T-helper 9 cell (primary cell): ENCODE measurements at regions not wholly inside any gene's neighbourhood (a gene's known extent, or its start where the extent isn't known, plus 50 kb on each side); places are given as distances from the start of the nearest gene placed in this dataset.
"Not testable (repeated sequence)": the region's sequence is repeated elsewhere in the genome, so short reads cannot be mapped to it uniquely, and the experiment has no call there.

ENCODE experiments used
- DNase-seq: peaks from one replicate; pipeline ENCODE4 v3.0.0-alpha.2; 2020

- DNase-seq, result no peak
These were observed 154.4 kb upstream of the STMND1 start for GRCh38 chr6:16947375-16948015.

GRCh38 chr6:16944596-16944995 is 157.3 kb upstream of the STMND1 start:
- DNase-seq, result no peak

GRCh38 chr6:16939839-16940238 is 162.0 kb upstream of the STMND1 start:
- no peak for DNase-seq

- DNase-seq, result no peak
These were observed 162.5 kb upstream of the STMND1 start for GRCh38 chr6:16939351-16939750.

GRCh38 chr6:16936893-16937292 is 165.0 kb upstream of the STMND1 start:
- no peak for DNase-seq

- no peak for DNase-seq
These were observed 167.9 kb upstream of the STMND1 start for GRCh38 chr6:16933961-16934360.

- DNase-seq, result no peak
These were observed 168.3 kb upstream of the STMND1 start for GRCh38 chr6:16933532-16933931.

- no peak for DNase-seq
These were observed 168.9 kb upstream of the STMND1 start for GRCh38 chr6:16932920-16933319.

- not testable (repeated sequence) for DNase-seq
These were observed 169.8 kb upstream of the ATXN1 start for GRCh38 chr6:16931079-16931478.

- DNase-seq, result no peak
These were observed 169.2 kb upstream of the ATXN1 start for GRCh38 chr6:16930432-16930831.

GRCh38 chr6:16929809-16930208 is 168.5 kb upstream of the ATXN1 start:
- DNase-seq, result no peak

- DNase-seq, result no peak
These were observed 167.1 kb upstream of the ATXN1 start for GRCh38 chr6:16928387-16928786.

- DNase-seq, result no peak
These were observed 165.9 kb upstream of the ATXN1 start for GRCh38 chr6:16927205-16927604.

GRCh38 chr6:16925461-16925860 is 164.2 kb upstream of the ATXN1 start:
- no peak for DNase-seq

- no peak for DNase-seq
These were observed 161.0 kb upstream of the ATXN1 start for GRCh38 chr6:16922282-16922681.

GRCh38 chr6:16921399-16922110 is 160.3 kb upstream of the ATXN1 start:
- DNase-seq, result no peak

GRCh38 chr6:16918586-16918985 is 157.3 kb upstream of the ATXN1 start:
- no peak for DNase-seq

GRCh38 chr6:16914184-16914583 is 152.9 kb upstream of the ATXN1 start:
- DNase-seq, result no peak

GRCh38 chr6:16912756-16913155 is 151.5 kb upstream of the ATXN1 start:
- DNase-seq, result no peak

- DNase-seq, result no peak
These were observed 149.8 kb upstream of the ATXN1 start for GRCh38 chr6:16911088-16911487.

- no peak for DNase-seq
These were observed 148.5 kb upstream of the ATXN1 start for GRCh38 chr6:16909658-16910360.

- DNase-seq, result no peak
These were observed 146.7 kb upstream of the ATXN1 start for GRCh38 chr6:16907991-16908390.

GRCh38 chr6:16904957-16905356 is 143.7 kb upstream of the ATXN1 start:
- DNase-seq, result no peak

- DNase-seq, result no peak
These were observed 142.2 kb upstream of the ATXN1 start for GRCh38 chr6:16903470-16903869.
